K562 (cell line): ENCODE measurements at regions not wholly inside any gene's neighbourhood (a gene's known extent, or its start where the extent isn't known, plus 50 kb on each side); places are given as distances from the start of the nearest gene placed in this dataset.
"Not testable (repeated sequence)": the region's sequence is repeated elsewhere in the genome, so short reads cannot be mapped to it uniquely, and the experiment has no call there.

Experiments used
- ATAC-seq: fragments of 200-7000 bp; cut with Tn5 transposase; 3 replicates; pipeline ENCODE4 v1.9.1; 2020; ENCODE audit warnings: moderate library complexity
- BruUV-seq: library from RNA; stranded (reverse); fragments of 400-500 nt; replicated peaks from 2 replicates; lab custom pipeline; 2021; lab: Mats Ljungman, UMichigan
- CTCF ChIA-PET: fragments of 300-600 bp; formaldehyde crosslinking; extraction: SDS; loops from one replicate; lab custom pipeline; 2021; ENCODE audit warnings: low intra/inter-chr PET ratio; lab: Yijun Ruan, JAX
- POLR2A ChIA-PET: fragments of 300-600, 350-650 bp; sonication (Branson Sonifier 250); formaldehyde crosslinking; extraction: SDS; loops from one replicate; lab custom pipeline; 2021; ENCODE audit warnings: antibody characterized with exemption, inconsistent platforms; lab: Yijun Ruan, JAX
- DNase-seq, 4 experiments: peaks; one replicate each; pipeline versions ENCODE4 v3.0.0 to v3.0.0-alpha.2; 2011 to 2018; ENCODE audit warnings: low spot score in 3 of 4, mixed read lengths in 3 of 4; ENCODE audit errors: extremely low read depth in 1 of 4
- FAIRE-seq: peaks from 2 replicates; lab custom pipeline; 2011; peaks lifted over from hg19 to GRCh38; lab: Jason Lieb, UNC
- H2AFZ ChIP-seq: 2 replicates; pipeline ENCODE4 v1.6.0; 2011; ENCODE audit warnings: low read depth, low read length, control low read depth, inconsistent platforms
- H3K27ac ChIP-seq: fragments of 200-600 bp; 3 replicates; pipeline ENCODE4 v1.8.0; 2011; ENCODE audit warnings: low read depth, mild to moderate bottlenecking, control low read depth, inconsistent platforms, low read length, moderate library complexity, mixed read lengths; ENCODE audit errors: extremely low read depth
- H3K27me3 ChIP-seq, 2 experiments: fragments of 300-600 bp in 1 of 2; 2 replicates in 1 of 2; 3 replicates in 1 of 2; pipeline versions ENCODE4 v1.6.0 to v1.8.0; 2011; ENCODE audit warnings: inconsistent platforms in 2 of 2, low read length in 2 of 2, mild to moderate bottlenecking in 1 of 2, mixed read lengths in 1 of 2, moderate library complexity in 1 of 2; ENCODE audit not compliant: control insufficient read depth in 2 of 2, insufficient read depth in 2 of 2
- H3K36me3 ChIP-seq: fragments of 300-600 bp; 3 replicates; pipeline ENCODE4 v1.8.0; 2011; ENCODE audit warnings: mild to moderate bottlenecking, low read length, inconsistent platforms; ENCODE audit not compliant: control insufficient read depth, insufficient read depth
- H3K4me1 ChIP-seq, 2 experiments: fragments of 200-600 bp in 1 of 2; replicated peaks in 1 of 2; 2 replicates in 1 of 2; 3 replicates in 1 of 2; pipeline versions ENCODE4 v1.5.1 to v1.8.0; 2011; ENCODE audit warnings: inconsistent platforms in 2 of 2, low read length in 2 of 2, mild to moderate bottlenecking in 1 of 2, mixed read lengths in 1 of 2, moderate library complexity in 1 of 2; ENCODE audit not compliant: control insufficient read depth in 2 of 2, insufficient read depth in 2 of 2
- H3K4me2 ChIP-seq: 2 replicates; pipeline ENCODE4 v1.6.1; 2011; ENCODE audit warnings: low read length, control low read depth, inconsistent platforms, mixed read lengths; ENCODE audit not compliant: insufficient read depth
- H3K4me3 ChIP-seq: fragments of 200-600 bp; sonication (generic), shearing (Covaris generic); 2 replicates; pipeline ENCODE4 v1.5.1; 2016; ENCODE audit warnings: control low read depth, inconsistent platforms
- H3K79me2 ChIP-seq: fragments of 200-600 bp; 3 replicates; pipeline ENCODE4 v1.8.0; 2011; ENCODE audit warnings: low read length, inconsistent platforms; ENCODE audit not compliant: control insufficient read depth, insufficient read depth
- H3K9ac ChIP-seq, 2 experiments: 2 replicates each; pipeline versions ENCODE4 v1.6.0 to v1.6.1; 2011; ENCODE audit warnings: low read depth in 2 of 2, low read length in 2 of 2, control low read depth in 1 of 2, inconsistent platforms in 1 of 2, mild to moderate bottlenecking in 1 of 2, mixed read lengths in 1 of 2; ENCODE audit not compliant: insufficient read depth in 1 of 2
- H3K9me1 ChIP-seq: one replicate; pipeline ENCODE4 v1.6.0; 2011; ENCODE audit warnings: inconsistent platforms, mild to moderate bottlenecking, low read length, moderate library complexity; ENCODE audit not compliant: control insufficient read depth, insufficient read depth
- H3K9me3 ChIP-seq: replicated peaks from 2 replicates; pipeline ENCODE4 v1.5.1; 2011; ENCODE audit warnings: low read depth, low read length, inconsistent platforms; ENCODE audit not compliant: control insufficient read depth, insufficient read depth
- H4K20me1 ChIP-seq: replicated peaks from 2 replicates; pipeline ENCODE4 v1.6.1; 2011; ENCODE audit warnings: low read length, inconsistent platforms, mixed read lengths; ENCODE audit not compliant: control insufficient read depth, insufficient read depth
- WGBS: fragments of 100-300 bp; shearing (Covaris generic); methylation state at CpG from one replicate; pipeline ENCODE4 v1.1.6; 2016; ENCODE audit warnings: low coverage, mixed read lengths; ENCODE audit not compliant: insufficient coverage; ENCODE audit errors: missing lambda C conversion rate; 5-methylcytosine and 5-hydroxymethylcytosine counted together
- in situ Hi-C: fragments of 300-500 bp; cut with MboI; formaldehyde crosslinking; loops from 4 replicates; pipeline ENCODE4 v1.15.0; 2018; ENCODE audit warnings: inconsistent platforms, mixed read lengths
- intact Hi-C: fragments of 100-400 bp; cut with micrococcal nuclease; formaldehyde crosslinking; loops from 2 replicates; pipeline ENCODE4 v1.14.2; 2022

DNA sequence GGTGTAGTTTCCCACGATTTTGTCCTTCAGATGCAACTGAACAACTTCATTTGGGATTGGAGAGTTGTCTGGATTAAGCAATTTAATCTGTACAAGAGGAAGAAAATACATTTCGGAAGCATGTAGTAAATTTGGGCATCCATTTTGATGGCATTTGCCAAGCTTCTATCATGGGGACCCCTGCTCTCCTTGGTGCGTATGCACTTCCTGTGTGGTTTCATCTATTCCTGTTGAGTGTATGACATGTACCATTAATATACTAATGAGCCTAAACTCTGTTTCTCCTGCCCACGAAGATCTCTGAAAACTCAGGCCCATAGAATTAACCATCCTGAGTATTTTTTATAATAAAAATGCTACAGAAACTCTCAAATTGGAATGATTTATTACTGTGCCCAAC, 105.2 kb downstream of the DDX11 start:
- H3K9me3 ChIP-seq, H3K79me2 ChIP-seq, H3K4me3 ChIP-seq, H3K36me3 ChIP-seq, H4K20me1 ChIP-seq, H3K27me3 ChIP-seq, H3K27ac ChIP-seq, BruUV-seq, DNase-seq, CTCF ChIA-PET, H3K4me2 ChIP-seq, FAIRE-seq, H3K9me1 ChIP-seq, intact Hi-C loops, H3K9ac ChIP-seq, in situ Hi-C loops, ATAC-seq, H2AFZ ChIP-seq, POLR2A ChIA-PET, H3K4me1 ChIP-seq: not testable (repeated sequence)
- WGBS: 0% methylated on average over 4 of the region's 4 CpGs

DNA sequence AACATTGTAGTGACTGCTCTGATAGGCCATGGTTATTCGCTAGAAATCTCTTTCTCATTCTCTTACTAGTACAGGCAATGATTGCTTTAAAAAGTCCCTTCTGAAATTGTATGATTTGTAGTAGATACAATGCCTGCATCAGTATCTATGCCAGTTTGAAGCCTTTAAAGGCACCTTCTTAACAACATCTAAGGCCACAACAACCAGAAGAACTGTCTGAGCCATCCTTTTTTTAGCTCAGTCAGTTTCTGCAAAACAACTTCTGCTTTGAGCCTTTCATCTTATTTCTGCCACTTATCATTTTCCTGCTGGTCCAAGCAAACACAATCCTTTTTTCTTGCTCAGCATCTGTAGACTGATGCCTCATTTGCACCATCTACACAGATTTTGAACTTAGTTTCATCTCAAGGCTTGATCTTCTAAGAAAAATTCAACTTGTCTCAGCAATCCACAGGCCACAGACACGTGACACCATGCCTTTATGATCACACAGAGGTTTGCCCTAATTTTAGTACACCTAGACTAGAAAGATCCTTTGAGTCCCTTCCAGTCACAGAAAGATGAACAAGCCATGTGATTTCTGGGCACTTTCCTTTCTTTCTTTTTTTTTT, 106.1 kb downstream of the DDX11 start:
- H3K4me1 ChIP-seq, H3K4me3 ChIP-seq, H4K20me1 ChIP-seq, DNase-seq, CTCF ChIA-PET, FAIRE-seq, H2AFZ ChIP-seq, H3K9me1 ChIP-seq, BruUV-seq, H3K9ac ChIP-seq, H3K79me2 ChIP-seq, ATAC-seq, H3K36me3 ChIP-seq, H3K27me3 ChIP-seq, H3K9me3 ChIP-seq, H3K27ac ChIP-seq, in situ Hi-C loops, intact Hi-C loops, H3K4me2 ChIP-seq: not testable (repeated sequence)
- 0% methylated on average over 1 of the region's 2 CpGs for WGBS
- POLR2A ChIA-PET: interaction anchor here (0.5 kb wide), 1 partner anchor 22 kb away, joined by 3 read pairs; no protein-coding TSS in a partner anchor

DNA sequence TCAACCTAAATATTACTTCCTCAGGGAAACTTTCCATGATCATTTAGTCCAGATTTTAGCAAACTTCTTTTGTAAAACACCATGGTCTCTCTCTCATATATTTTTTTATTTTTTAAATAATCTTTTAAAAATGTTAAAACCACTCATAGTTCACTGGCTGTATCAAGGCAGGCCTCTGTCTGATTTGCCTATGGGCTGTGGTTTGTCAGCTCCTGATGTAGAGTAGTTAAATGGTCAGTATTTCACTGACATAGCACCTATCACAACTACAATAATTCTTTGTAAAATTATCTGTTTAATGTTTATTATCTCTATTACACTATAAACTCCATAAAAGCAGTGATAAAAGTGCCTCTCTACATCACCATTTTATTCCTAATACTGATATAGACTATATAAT, 108.9 kb downstream of the DDX11 start:
- CTCF ChIA-PET, H3K4me1 ChIP-seq, BruUV-seq, in situ Hi-C loops, H3K27me3 ChIP-seq, intact Hi-C loops, H3K4me2 ChIP-seq, H4K20me1 ChIP-seq, H2AFZ ChIP-seq, H3K9me3 ChIP-seq, H3K36me3 ChIP-seq, H3K4me3 ChIP-seq, DNase-seq, H3K9ac ChIP-seq, ATAC-seq, H3K27ac ChIP-seq, FAIRE-seq, H3K9me1 ChIP-seq, H3K79me2 ChIP-seq, POLR2A ChIA-PET: not testable (repeated sequence)

DNA sequence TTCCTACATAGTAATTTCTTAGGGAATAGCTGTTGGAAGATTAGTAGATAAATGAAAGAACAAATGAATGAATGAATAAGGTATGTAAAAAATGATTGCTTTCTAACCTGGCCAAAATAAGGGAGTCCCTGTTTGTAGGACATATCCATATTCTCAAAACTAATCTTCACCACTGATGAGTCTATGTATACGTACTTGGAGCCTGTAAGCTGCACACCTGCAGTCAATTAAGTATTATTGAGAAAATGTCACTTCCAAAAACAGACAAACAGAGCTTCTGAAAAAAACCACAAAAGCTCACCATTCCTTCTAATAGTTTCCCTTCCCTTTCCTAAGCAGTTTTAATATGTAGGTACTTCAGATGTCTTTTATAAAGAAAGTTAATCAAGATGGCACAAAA, 109.4 kb downstream of the DDX11 start:
- BruUV-seq, FAIRE-seq, CTCF ChIA-PET, H3K4me1 ChIP-seq, POLR2A ChIA-PET, H3K27ac ChIP-seq, H3K9me1 ChIP-seq, DNase-seq, H3K4me2 ChIP-seq, ATAC-seq, H3K36me3 ChIP-seq, intact Hi-C loops, H3K9ac ChIP-seq, H3K9me3 ChIP-seq, in situ Hi-C loops, H2AFZ ChIP-seq, H4K20me1 ChIP-seq, H3K27me3 ChIP-seq, H3K4me3 ChIP-seq, H3K79me2 ChIP-seq: not testable (repeated sequence)
- 13% methylated on average over 1 of the region's 1 CpG for WGBS
